ENCODE measurements at regions not wholly inside any gene's neighbourhood (a gene's known extent, or its start where the extent isn't known, plus 50 kb on each side); places are given as distances from the start of the nearest gene placed in this dataset.

- DNase-seq = no peak
Observed at GRCh38 chr20:52859156-52859876, 112.8 kb upstream of the TSHZ2 start.

- no peak for DNase-seq
Observed at GRCh38 chr20:52852714-52853113, 119.4 kb upstream of the TSHZ2 start.

- DNase-seq = no peak
Observed at GRCh38 chr20:52847731-52848359, 124.3 kb upstream of the TSHZ2 start.

GRCh38 chr20:52847029-52847660 lies 125.0 kb upstream of the TSHZ2 start:
- no peak for DNase-seq

GRCh38 chr20:52845044-52845443 lies 127.1 kb upstream of the TSHZ2 start:
- no peak for DNase-seq

- DNase-seq = no peak
Observed at GRCh38 chr20:52843425-52843824, 128.7 kb upstream of the TSHZ2 start.

- DNase-seq = no peak
Observed at GRCh38 chr20:52841003-52841402, 131.2 kb upstream of the TSHZ2 start.

- no peak for DNase-seq
Observed at GRCh38 chr20:52840041-52840440, 132.1 kb upstream of the TSHZ2 start.

- no peak for DNase-seq
Observed at GRCh38 chr20:52838510-52839241, 133.5 kb upstream of the TSHZ2 start.

- no peak for DNase-seq
Observed at GRCh38 chr20:52837378-52837777, 134.8 kb upstream of the TSHZ2 start.

GRCh38 chr20:52833901-52834300 lies 138.3 kb upstream of the TSHZ2 start:
- DNase-seq = no peak

- DNase-seq = no peak
Observed at GRCh38 chr20:52832151-52832774, 139.9 kb upstream of the TSHZ2 start.

GRCh38 chr20:52830598-52830997 lies 141.6 kb upstream of the TSHZ2 start:
- no peak for DNase-seq

GRCh38 chr20:52829111-52829510 lies 143.0 kb upstream of the TSHZ2 start:
- no peak for DNase-seq

GRCh38 chr20:52828199-52828598 lies 144.0 kb upstream of the TSHZ2 start:
- no peak for DNase-seq

- no peak for DNase-seq
Observed at GRCh38 chr20:52826722-52827121, 145.4 kb upstream of the TSHZ2 start.

GRCh38 chr20:52826321-52826720 lies 145.8 kb upstream of the TSHZ2 start:
- DNase-seq = no peak

GRCh38 chr20:52824494-52825216 lies 147.5 kb upstream of the TSHZ2 start:
- DNase-seq = no peak

- no peak for DNase-seq
Observed at GRCh38 chr20:52823303-52823702, 148.9 kb upstream of the TSHZ2 start.

GRCh38 chr20:52820641-52821292 lies 151.4 kb upstream of the TSHZ2 start:
- no peak for DNase-seq

GRCh38 chr20:52818491-52818890 lies 153.7 kb upstream of the TSHZ2 start:
- no peak for DNase-seq

GRCh38 chr20:52817981-52818380 lies 154.2 kb upstream of the TSHZ2 start:
- DNase-seq = no peak
